NCI-H69 (cell line): ENCODE measurements at regions not wholly inside any gene's neighbourhood (a gene's known extent, or its start where the extent isn't known, plus 50 kb on each side); places are given as distances from the start of the nearest gene placed in this dataset.

Source experiments
- DNase-seq: peaks from one replicate; lab custom pipeline; 2025; lab: John Stamatoyannopoulos, UW

GRCh38 chr13:61470786-61471185 is 55.1 kb upstream of the PCDH20 start:
- DNase-seq: no peak

DNA sequence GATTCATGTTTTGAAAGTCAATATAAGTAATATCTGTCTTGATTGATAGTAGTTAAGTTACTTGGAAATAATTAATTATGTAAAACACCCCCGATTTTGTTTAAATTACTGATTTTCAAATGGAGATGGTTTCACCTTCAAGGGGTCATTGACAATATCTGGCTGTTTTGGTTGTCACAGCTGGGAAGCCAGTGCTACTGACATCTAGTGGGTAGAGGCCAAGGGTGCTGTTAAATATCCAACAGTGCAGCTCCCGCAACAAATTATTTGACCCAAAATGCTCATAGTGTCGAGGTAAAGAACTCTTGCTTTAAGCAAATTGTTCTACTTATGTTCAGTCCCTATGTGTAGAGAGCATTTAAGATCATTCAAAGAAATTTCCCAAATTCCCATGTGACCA is 50.6 kb upstream of the PCDH20 start:
- no peak for DNase-seq
